Peyer's patch (tissue), 4 donors: ENCODE measurements at regions not wholly inside any gene's neighbourhood (a gene's known extent, or its start where the extent isn't known, plus 50 kb on each side); places are given as distances from the start of the nearest gene placed in this dataset.
"Not testable (repeated sequence)": the region's sequence is repeated elsewhere in the genome, so short reads cannot be mapped to it uniquely, and the experiment has no call there.

Source experiments
- CTCF ChIP-seq, 6 experiments: fragments of 450-650 bp in 4 of 6; fragments of 200-600 bp in 2 of 6; sonication (generic) in 1 of 6; IDR thresholded peaks; one replicate each; pipeline ENCODE4 v1.5.1; 2017 to 2019; ENCODE audit warnings: antibody characterized with exemption in 6 of 6, mild to moderate bottlenecking in 3 of 6, moderate library complexity in 1 of 6
- POLR2A ChIP-seq, 2 donors: fragments of 450-650 bp; IDR thresholded peaks; one replicate each; pipeline ENCODE4 v1.5.1; 2017; ENCODE audit warnings: antibody characterized with exemption in 2 of 2, mild to moderate bottlenecking in 2 of 2, moderate library complexity in 2 of 2

GRCh38 chr6:26859771-26860163 lies 200.2 kb upstream of the ZNF322 start:
- TF ChIP-seq POLR2A, CTCF (IDR thresholded peaks at IDR 0.05): not testable (repeated sequence)
